ENCODE measurements at regions not wholly inside any gene's neighbourhood (a gene's known extent, or its start where the extent isn't known, plus 50 kb on each side); places are given as distances from the start of the nearest gene placed in this dataset.

- Histone ChIP-seq H3K4me1 (ENCODE audit: control insufficient read depth in 2 of 3, insufficient read depth in 2 of 3, low read depth in 1 of 3, low read length in 3 of 3) (peaks cover 0 to 14% (median 4%) of the 10 kb centered on the region in 3 donors), H3K4me3 (ENCODE audit: low read length in 3 of 3) (no peak overlapping the region), H3K27ac (ENCODE audit: low read depth in 2 of 2, low read length in 2 of 2) (no peak overlapping the region), H3K9ac (ENCODE audit: low read length in 3 of 3) (no peak overlapping the region), H3K27me3 (ENCODE audit: control insufficient read depth, insufficient read depth, low read length) (no peaks in the 10 kb centered on the region), H3K9me3 (ENCODE audit: control insufficient read depth in 2 of 3, insufficient read depth in 1 of 3, low read length in 3 of 3) (no peaks in the 10 kb centered on the region), H3K36me3 (ENCODE audit: control insufficient read depth in 2 of 3, insufficient read depth in 3 of 3, low read length in 3 of 3) (no peaks in the 10 kb centered on the region)
- DNase-seq (no peak), FAIRE-seq (no peak)
- no peak for TF ChIP-seq CTCF (IDR thresholded peaks at IDR 0.05; ENCODE audit: borderline replicate concordance, extremely low read depth, insufficient read depth)
- intact Hi-C loops (cut with DNase I): no loop called here
These were observed 705.9 kb downstream of the MAFB start for GRCh38 chr20:39983183-39983582.

- H3K27me3 ChIP-seq (ENCODE audit: control insufficient read depth, insufficient read depth, low read length): no peaks in the 10 kb centered on the region
- no peaks in the 10 kb centered on the region for H3K9me3 ChIP-seq (ENCODE audit: control insufficient read depth in 2 of 3, insufficient read depth in 1 of 3, low read length in 3 of 3)
- H3K27ac ChIP-seq (ENCODE audit: low read depth in 2 of 2, low read length in 2 of 2): no peak overlapping the region
- TF ChIP-seq CTCF (IDR thresholded peaks at IDR 0.05; ENCODE audit: borderline replicate concordance, extremely low read depth, insufficient read depth): no peak
- no peaks in the 10 kb centered on the region for H3K36me3 ChIP-seq (ENCODE audit: control insufficient read depth in 2 of 3, insufficient read depth in 3 of 3, low read length in 3 of 3)
- FAIRE-seq: no peak
- no peak overlapping the region for H3K4me3 ChIP-seq (ENCODE audit: low read length in 3 of 3)
- intact Hi-C loops (cut with DNase I): no loop called here
- H3K4me1 ChIP-seq (ENCODE audit: control insufficient read depth in 2 of 3, insufficient read depth in 2 of 3, low read depth in 1 of 3, low read length in 3 of 3): no peaks in the 10 kb centered on the region
- peak in 1 of 5 donors; percentile 38 for DNase-seq
- no peak overlapping the region for H3K9ac ChIP-seq (ENCODE audit: low read length in 3 of 3)
These were observed 714.0 kb downstream of the MAFB start for GRCh38 chr20:39974966-39975501.

- intact Hi-C loops (cut with DNase I): no loop called here
- Histone ChIP-seq H3K27ac (ENCODE audit: low read depth in 2 of 2, low read length in 2 of 2) (no peak overlapping the region), H3K27me3 (ENCODE audit: control insufficient read depth, insufficient read depth, low read length) (no peaks in the 10 kb centered on the region), H3K9ac (ENCODE audit: low read length in 3 of 3) (no peak overlapping the region), H3K4me1 (ENCODE audit: control insufficient read depth in 2 of 3, insufficient read depth in 2 of 3, low read depth in 1 of 3, low read length in 3 of 3) (no peaks in the 10 kb centered on the region), H3K9me3 (ENCODE audit: control insufficient read depth in 2 of 3, insufficient read depth in 1 of 3, low read length in 3 of 3) (no peaks in the 10 kb centered on the region), H3K36me3 (ENCODE audit: control insufficient read depth in 2 of 3, insufficient read depth in 3 of 3, low read length in 3 of 3) (no peaks in the 10 kb centered on the region), H3K4me3 (ENCODE audit: low read length in 3 of 3) (no peak overlapping the region)
- no peak for FAIRE-seq
- DNase-seq: no peak
- TF ChIP-seq CTCF (IDR thresholded peaks at IDR 0.05; ENCODE audit: borderline replicate concordance, extremely low read depth, insufficient read depth): no peak
These were observed 720.5 kb downstream of the MAFB start for GRCh38 chr20:39968495-39968894.

GRCh38 chr20:39967806-39968205 is 721.2 kb downstream of the MAFB start:
- no peak for DNase-seq
- no peak overlapping the region for H3K27ac ChIP-seq (ENCODE audit: low read depth in 2 of 2, low read length in 2 of 2)
- H3K36me3 ChIP-seq (ENCODE audit: control insufficient read depth in 2 of 3, insufficient read depth in 3 of 3, low read length in 3 of 3): no peaks in the 10 kb centered on the region
- H3K4me3 ChIP-seq (ENCODE audit: low read length in 3 of 3): no peak overlapping the region
- no peaks in the 10 kb centered on the region for H3K9me3 ChIP-seq (ENCODE audit: control insufficient read depth in 2 of 3, insufficient read depth in 1 of 3, low read length in 3 of 3)
- no peak for FAIRE-seq
- H3K9ac ChIP-seq (ENCODE audit: low read length in 3 of 3): no peak overlapping the region
- intact Hi-C loops (cut with DNase I): no loop called here
- no peak for TF ChIP-seq CTCF (IDR thresholded peaks at IDR 0.05; ENCODE audit: borderline replicate concordance, extremely low read depth, insufficient read depth)
- no peaks in the 10 kb centered on the region for H3K4me1 ChIP-seq (ENCODE audit: control insufficient read depth in 2 of 3, insufficient read depth in 2 of 3, low read depth in 1 of 3, low read length in 3 of 3)
- H3K27me3 ChIP-seq (ENCODE audit: control insufficient read depth, insufficient read depth, low read length): no peaks in the 10 kb centered on the region

Data from kidney (tissue), 13 donors.